ENCODE measurements at regions not wholly inside any gene's neighbourhood (a gene's known extent, or its start where the extent isn't known, plus 50 kb on each side); places are given as distances from the start of the nearest gene placed in this dataset.
A peak's percentile ranks its signal among the peaks of the same experiment; 100 is the strongest.

GRCh38 chr21:39051588-39051949 lies 131.7 kb downstream of the PSMG1 start:
- no peak for FAIRE-seq

GRCh38 chr21:39050841-39051587 lies 132.2 kb downstream of the PSMG1 start:
- no peak for FAIRE-seq

- FAIRE-seq: no peak
Measured at GRCh38 chr21:39048574-39048973, 134.7 kb downstream of the PSMG1 start.

- FAIRE-seq: no peak
Measured at GRCh38 chr21:39048064-39048463, 135.2 kb downstream of the PSMG1 start.

GRCh38 chr21:39047046-39047445 lies 136.2 kb downstream of the PSMG1 start:
- FAIRE-seq: no peak

GRCh38 chr21:39046236-39046916 lies 136.9 kb downstream of the PSMG1 start:
- no peak for FAIRE-seq

GRCh38 chr21:39041816-39042215 lies 141.4 kb downstream of the PSMG1 start:
- no peak for FAIRE-seq

GRCh38 chr21:39040494-39041110 lies 142.6 kb downstream of the PSMG1 start:
- FAIRE-seq: no peak

GRCh38 chr21:39037807-39038405 lies 145.3 kb downstream of the PSMG1 start:
- no peak for FAIRE-seq

GRCh38 chr21:39036581-39036980 lies 146.7 kb downstream of the PSMG1 start:
- no peak for FAIRE-seq

- no peak for FAIRE-seq
Measured at GRCh38 chr21:39034590-39035536, 148.4 kb downstream of the PSMG1 start.

GRCh38 chr21:39033878-39034589 lies 149.2 kb downstream of the PSMG1 start:
- no peak for FAIRE-seq

- no peak for FAIRE-seq
Measured at GRCh38 chr21:39029900-39030884, 153.1 kb downstream of the PSMG1 start.

- no peak for FAIRE-seq
Measured at GRCh38 chr21:39029086-39029755, 154.0 kb downstream of the PSMG1 start.

GRCh38 chr21:39025198-39025597 lies 158.1 kb downstream of the PSMG1 start:
- FAIRE-seq: no peak

GRCh38 chr21:39024538-39024937 lies 158.7 kb downstream of the PSMG1 start:
- peak; percentile 52 for FAIRE-seq

- no peak for FAIRE-seq
Measured at GRCh38 chr21:39022863-39023693, 160.2 kb downstream of the PSMG1 start.

- FAIRE-seq: no peak
Measured at GRCh38 chr21:39022466-39022862, 160.8 kb downstream of the PSMG1 start.

GRCh38 chr21:39022035-39022434 lies 161.2 kb downstream of the PSMG1 start:
- no peak for FAIRE-seq

All from A204.1 (cell line).